Cardiac muscle cell (in vitro differentiated cells and primary cell): ENCODE measurements at regions not wholly inside any gene's neighbourhood (a gene's known extent, or its start where the extent isn't known, plus 50 kb on each side); places are given as distances from the start of the nearest gene placed in this dataset.
A peak's percentile ranks its signal among the peaks of the same experiment; 100 is the strongest.

Experiments
- DNase-seq, 2 donors: peaks; one replicate each; pipeline versions ENCODE4 v3.0.0 to v3.0.0-alpha.2; 2010 to 2017; ENCODE audit warnings: low read depth in 1 of 2, low spot score in 1 of 2
- H3K27ac ChIP-seq: fragments of 200-600 bp; sonication (generic); 2 replicates; pipeline ENCODE4 v1.5.1; 2016
- H3K27me3 ChIP-seq: fragments of 200-600 bp; sonication (generic); 2 replicates; pipeline ENCODE4 v1.6.0; 2016; ENCODE audit warnings: control low read depth
- H3K36me3 ChIP-seq: fragments of 200-600 bp; sonication (generic); 2 replicates; pipeline ENCODE4 v1.5.1; 2016; ENCODE audit warnings: control low read depth
- H3K4me1 ChIP-seq: fragments of 200-600 bp; sonication (generic); 2 replicates; pipeline ENCODE4 v1.8.1; 2017; ENCODE audit warnings: low read depth, mild to moderate bottlenecking, mixed run types
- H3K4me3 ChIP-seq: fragments of 200-600 bp; sonication (generic); 2 replicates; pipeline ENCODE4 v1.5.1; 2016; ENCODE audit warnings: mild to moderate bottlenecking
- H3K9me3 ChIP-seq: fragments of 200-600 bp; sonication (generic); 2 replicates; pipeline ENCODE4 v1.5.1; 2017; ENCODE audit warnings: low read depth, mild to moderate bottlenecking, control low read depth
- TF ChIP-seq, protein P1 (sequence below): IDR thresholded peaks from 2 replicates; pipeline ENCODE4 v1.5.1; 2012; ENCODE audit warnings: low read depth, mild to moderate bottlenecking, low read length

DNA sequence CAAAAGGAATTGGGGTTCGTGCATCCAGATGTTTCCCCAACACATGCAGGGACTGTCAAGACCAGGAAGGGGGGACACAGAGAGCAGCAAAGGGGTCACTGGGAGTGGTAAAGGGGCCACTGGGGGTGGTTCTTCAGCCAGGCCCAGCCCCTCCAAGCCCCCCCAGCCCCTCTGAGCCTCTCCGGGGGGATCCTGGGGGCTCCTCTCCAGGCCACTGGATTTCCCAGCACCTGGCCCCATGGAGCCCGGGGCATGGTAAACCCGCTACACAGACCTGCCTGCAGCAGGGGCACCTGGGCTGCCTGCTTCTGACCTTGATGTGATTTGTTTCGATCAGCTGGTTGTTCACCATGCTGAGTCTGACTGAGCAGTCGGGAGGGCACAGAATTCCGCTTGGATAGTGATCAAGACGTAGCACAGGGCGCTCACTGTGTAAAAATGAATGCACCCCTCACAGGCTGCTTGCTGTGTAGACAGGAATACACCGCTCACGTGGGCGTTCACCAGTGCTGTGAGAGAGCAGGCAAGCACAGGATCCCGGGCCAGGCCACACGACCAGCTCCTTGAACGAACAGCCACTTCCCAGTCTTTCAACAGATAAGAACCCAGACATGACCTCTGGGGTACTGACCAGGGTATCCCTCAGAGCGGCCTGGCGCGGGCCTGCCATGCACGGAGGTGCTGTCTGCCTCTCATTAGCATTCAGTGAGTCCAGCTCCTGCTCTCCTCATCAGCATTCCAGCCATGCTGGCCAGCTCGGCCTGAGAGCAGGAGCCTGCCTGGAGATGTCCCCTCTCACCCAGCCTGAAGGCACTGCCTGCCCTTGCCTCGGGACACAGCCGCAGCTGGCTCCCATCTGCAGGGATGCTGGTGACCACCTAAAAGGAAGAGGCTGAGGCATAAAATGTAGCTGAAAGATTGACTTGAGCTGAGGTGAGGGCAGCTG is 73.3 kb upstream of the OTOS start:
- no peaks in the 10 kb centered on the region for H3K27me3 ChIP-seq
- DNase-seq, result peak in 1 of 2 donors; percentile 1
- H3K36me3 ChIP-seq, result no peaks in the 10 kb centered on the region
- no peaks in the 10 kb centered on the region for H3K9me3 ChIP-seq
- TF ChIP-seq, protein P1, sequence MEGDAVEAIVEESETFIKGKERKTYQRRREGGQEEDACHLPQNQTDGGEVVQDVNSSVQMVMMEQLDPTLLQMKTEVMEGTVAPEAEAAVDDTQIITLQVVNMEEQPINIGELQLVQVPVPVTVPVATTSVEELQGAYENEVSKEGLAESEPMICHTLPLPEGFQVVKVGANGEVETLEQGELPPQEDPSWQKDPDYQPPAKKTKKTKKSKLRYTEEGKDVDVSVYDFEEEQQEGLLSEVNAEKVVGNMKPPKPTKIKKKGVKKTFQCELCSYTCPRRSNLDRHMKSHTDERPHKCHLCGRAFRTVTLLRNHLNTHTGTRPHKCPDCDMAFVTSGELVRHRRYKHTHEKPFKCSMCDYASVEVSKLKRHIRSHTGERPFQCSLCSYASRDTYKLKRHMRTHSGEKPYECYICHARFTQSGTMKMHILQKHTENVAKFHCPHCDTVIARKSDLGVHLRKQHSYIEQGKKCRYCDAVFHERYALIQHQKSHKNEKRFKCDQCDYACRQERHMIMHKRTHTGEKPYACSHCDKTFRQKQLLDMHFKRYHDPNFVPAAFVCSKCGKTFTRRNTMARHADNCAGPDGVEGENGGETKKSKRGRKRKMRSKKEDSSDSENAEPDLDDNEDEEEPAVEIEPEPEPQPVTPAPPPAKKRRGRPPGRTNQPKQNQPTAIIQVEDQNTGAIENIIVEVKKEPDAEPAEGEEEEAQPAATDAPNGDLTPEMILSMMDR, result no peak
- no peaks in the 10 kb centered on the region for H3K4me1 ChIP-seq
- no peak overlapping the region for H3K4me3 ChIP-seq
- H3K27ac ChIP-seq, result no peak overlapping the region

GRCh38 chr2:240214790-240215675 is 74.6 kb upstream of the OTOS start:
- Histone ChIP-seq H3K36me3 (no peaks in the 10 kb centered on the region), H3K27me3 (no peaks in the 10 kb centered on the region), H3K4me1 (no peaks in the 10 kb centered on the region), H3K27ac (no peak overlapping the region), H3K4me3 (no peak overlapping the region), H3K9me3 (no peaks in the 10 kb centered on the region)
- DNase-seq, result no peak
- TF ChIP-seq, protein P1, result no peak

- H3K9me3 ChIP-seq, result no peaks in the 10 kb centered on the region
- H3K27me3 ChIP-seq, result no peaks in the 10 kb centered on the region
- H3K36me3 ChIP-seq, result no peaks in the 10 kb centered on the region
- no peak overlapping the region for H3K27ac ChIP-seq
- H3K4me1 ChIP-seq, result no peaks in the 10 kb centered on the region
- TF ChIP-seq, protein P1, result no peak
- no peak overlapping the region for H3K4me3 ChIP-seq
- no peak for DNase-seq
Measured at GRCh38 chr2:240215676-240216051, 75.2 kb upstream of the OTOS start.

GRCh38 chr2:240216167-240216566 is 75.7 kb upstream of the OTOS start:
- TF ChIP-seq, protein P1, result no peak
- H3K27ac ChIP-seq, result no peak overlapping the region
- H3K4me3 ChIP-seq, result no peak overlapping the region
- no peaks in the 10 kb centered on the region for H3K36me3 ChIP-seq
- no peaks in the 10 kb centered on the region for H3K4me1 ChIP-seq
- no peaks in the 10 kb centered on the region for H3K9me3 ChIP-seq
- no peaks in the 10 kb centered on the region for H3K27me3 ChIP-seq
- DNase-seq, result no peak

- Histone ChIP-seq H3K27me3 (no peaks in the 10 kb centered on the region), H3K9me3 (no peaks in the 10 kb centered on the region), H3K4me1 (no peaks in the 10 kb centered on the region), H3K36me3 (no peaks in the 10 kb centered on the region), H3K4me3 (no peak overlapping the region), H3K27ac (no peak overlapping the region)
- TF ChIP-seq, protein P1, result no peak
- DNase-seq, result no peak
Measured at GRCh38 chr2:240217431-240218301, 77.2 kb upstream of the OTOS start.
